ENCODE measurements at regions not wholly inside any gene's neighbourhood (a gene's known extent, or its start where the extent isn't known, plus 50 kb on each side); places are given as distances from the start of the nearest gene placed in this dataset.

GRCh38 chr3:16723978-16724377 lies 118.8 kb upstream of the DAZL start:
- DNase-seq (ENCODE audit: low read depth), result no peak
- no peak overlapping the region for H3K4me3 ChIP-seq (ENCODE audit: low read depth, low read length)
- TF ChIP-seq, protein P1, sequence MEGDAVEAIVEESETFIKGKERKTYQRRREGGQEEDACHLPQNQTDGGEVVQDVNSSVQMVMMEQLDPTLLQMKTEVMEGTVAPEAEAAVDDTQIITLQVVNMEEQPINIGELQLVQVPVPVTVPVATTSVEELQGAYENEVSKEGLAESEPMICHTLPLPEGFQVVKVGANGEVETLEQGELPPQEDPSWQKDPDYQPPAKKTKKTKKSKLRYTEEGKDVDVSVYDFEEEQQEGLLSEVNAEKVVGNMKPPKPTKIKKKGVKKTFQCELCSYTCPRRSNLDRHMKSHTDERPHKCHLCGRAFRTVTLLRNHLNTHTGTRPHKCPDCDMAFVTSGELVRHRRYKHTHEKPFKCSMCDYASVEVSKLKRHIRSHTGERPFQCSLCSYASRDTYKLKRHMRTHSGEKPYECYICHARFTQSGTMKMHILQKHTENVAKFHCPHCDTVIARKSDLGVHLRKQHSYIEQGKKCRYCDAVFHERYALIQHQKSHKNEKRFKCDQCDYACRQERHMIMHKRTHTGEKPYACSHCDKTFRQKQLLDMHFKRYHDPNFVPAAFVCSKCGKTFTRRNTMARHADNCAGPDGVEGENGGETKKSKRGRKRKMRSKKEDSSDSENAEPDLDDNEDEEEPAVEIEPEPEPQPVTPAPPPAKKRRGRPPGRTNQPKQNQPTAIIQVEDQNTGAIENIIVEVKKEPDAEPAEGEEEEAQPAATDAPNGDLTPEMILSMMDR (conservative IDR thresholded peaks at IDR 0.05; ENCODE audit: low read depth, low read length), result peak; percentile 53

DNA sequence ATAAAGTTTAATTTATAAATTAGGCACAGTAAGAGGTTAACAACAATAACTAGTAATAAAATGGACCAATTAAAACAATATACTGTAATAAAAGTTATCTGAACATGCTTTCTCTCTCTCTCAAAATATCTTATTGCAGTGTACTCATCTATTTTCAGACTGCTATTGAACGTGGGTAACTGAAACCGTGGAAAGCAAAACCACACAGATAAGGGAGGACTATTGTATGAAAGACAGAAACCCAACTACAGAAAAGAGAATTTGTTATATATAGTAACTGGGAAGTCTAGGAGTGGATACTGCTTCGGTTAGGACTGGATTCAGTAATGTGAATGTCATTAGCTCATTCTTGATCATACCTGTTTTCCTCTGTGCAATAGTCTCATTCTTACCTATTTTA lies 119.3 kb upstream of the DAZL start:
- no peak for DNase-seq (ENCODE audit: low read depth)
- no peak overlapping the region for H3K4me3 ChIP-seq (ENCODE audit: low read depth, low read length)
- TF ChIP-seq, protein P1 (conservative IDR thresholded peaks at IDR 0.05; ENCODE audit: low read depth, low read length), result no peak

- no peak overlapping the region for H3K4me3 ChIP-seq (ENCODE audit: low read depth, low read length)
- DNase-seq (ENCODE audit: low read depth), result no peak
- TF ChIP-seq, protein P1 (conservative IDR thresholded peaks at IDR 0.05; ENCODE audit: low read depth, low read length), result no peak
These were observed 120.7 kb upstream of the DAZL start for GRCh38 chr3:16725972-16726371.

GRCh38 chr3:16728770-16729745 lies 123.8 kb upstream of the DAZL start:
- TF ChIP-seq, protein P1 (conservative IDR thresholded peaks at IDR 0.05; ENCODE audit: low read depth, low read length), result no peak
- H3K4me3 ChIP-seq (ENCODE audit: low read depth, low read length), result no peak overlapping the region
- peak; percentile 64 for DNase-seq (ENCODE audit: low read depth)

DNA sequence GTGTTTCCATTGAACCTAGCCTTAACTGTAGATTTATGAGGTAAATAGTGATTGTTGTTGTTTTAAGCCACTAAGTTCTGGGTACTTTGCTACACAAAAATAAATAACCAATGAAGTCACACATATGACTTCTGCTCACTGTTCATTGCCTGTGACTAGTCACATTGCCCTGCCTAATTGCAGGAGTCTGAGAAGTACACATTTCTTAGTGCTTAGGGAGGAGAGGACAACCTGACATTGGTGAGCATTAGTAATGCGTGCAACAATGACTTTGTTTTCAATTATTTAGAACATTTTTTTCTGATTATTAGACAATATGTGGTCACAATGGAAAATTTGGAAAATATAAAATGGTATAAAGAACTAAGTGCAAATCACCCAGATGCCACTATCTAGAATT lies 133.2 kb upstream of the DAZL start:
- no peak for DNase-seq (ENCODE audit: low read depth)
- TF ChIP-seq, protein P1 (conservative IDR thresholded peaks at IDR 0.05; ENCODE audit: low read depth, low read length), result no peak
- no peak overlapping the region for H3K4me3 ChIP-seq (ENCODE audit: low read depth, low read length)

GRCh38 chr3:16739541-16740105 lies 134.4 kb upstream of the DAZL start:
- no peak overlapping the region for H3K4me3 ChIP-seq (ENCODE audit: low read depth, low read length)
- TF ChIP-seq, protein P1 (conservative IDR thresholded peaks at IDR 0.05; ENCODE audit: low read depth, low read length), result no peak
- DNase-seq (ENCODE audit: low read depth), result no peak
